H1 (cell line): ENCODE measurements at regions not wholly inside any gene's neighbourhood (a gene's known extent, or its start where the extent isn't known, plus 50 kb on each side); places are given as distances from the start of the nearest gene placed in this dataset.

Experiments
- CTCF ChIA-PET: fragments of 300-600 bp; sonication (Branson Sonifier 250); formaldehyde crosslinking; loops from one replicate; lab custom pipeline; 2021; ENCODE audit not compliant: partially characterized antibody; lab: Charles Lee
- POLR2A ChIA-PET: fragments of 300-600 bp; sonication (Branson Sonifier 250); formaldehyde crosslinking; loops from one replicate; lab custom pipeline; 2021; ENCODE audit warnings: inconsistent platforms; ENCODE audit not compliant: partially characterized antibody; lab: Charles Lee
- DNase-seq, 2 experiments: peaks; one replicate each; pipeline versions ENCODE4 v3.0.0 to v3.0.0-alpha.2; 2010 to 2022; ENCODE audit warnings: low spot score in 2 of 2, low read depth in 1 of 2, mixed read lengths in 1 of 2
- FAIRE-seq: peaks from 2 replicates; lab custom pipeline; 2011; peaks lifted over from hg19 to GRCh38; lab: Jason Lieb, UNC
- H2AFZ ChIP-seq: 2 replicates; pipeline ENCODE4 v1.8.1; 2012; ENCODE audit warnings: low read length, inconsistent platforms
- H2AK5ac ChIP-seq: 2 replicates; pipeline ENCODE4 v1.6.1; 2013; ENCODE audit warnings: low read depth, low read length
- H2BK120ac ChIP-seq: replicated peaks from 2 replicates; pipeline ENCODE3; 2013; ENCODE audit warnings: low read depth, low read length, inconsistent platforms
- H2BK12ac ChIP-seq: 2 replicates; pipeline ENCODE4 v1.6.1; 2013; ENCODE audit warnings: low read depth, low read length
- H2BK15ac ChIP-seq: 2 replicates; pipeline ENCODE4 v1.6.1; 2013; ENCODE audit warnings: low read length
- H2BK20ac ChIP-seq: 2 replicates; pipeline ENCODE4 v1.6.1; 2013; ENCODE audit warnings: low read length
- H2BK5ac ChIP-seq: 2 replicates; pipeline ENCODE4 v1.6.1; 2013; ENCODE audit warnings: low read depth, low read length
- H3K14ac ChIP-seq: 2 replicates; pipeline ENCODE4 v1.6.1; 2013; ENCODE audit warnings: inconsistent platforms; ENCODE audit not compliant: insufficient read length
- H3K18ac ChIP-seq: 2 replicates; pipeline ENCODE4 v1.6.1; 2013; ENCODE audit warnings: low read length; ENCODE audit errors: extremely low read depth
- H3K23ac ChIP-seq: 2 replicates; pipeline ENCODE4 v1.6.1; 2013; ENCODE audit warnings: inconsistent platforms; ENCODE audit not compliant: insufficient read length
- H3K23me2 ChIP-seq: 2 replicates; pipeline ENCODE4 v1.6.1; 2013; ENCODE audit warnings: low read depth, low read length
- H3K27ac ChIP-seq: 2 replicates; pipeline ENCODE4 v1.6.1; 2011; ENCODE audit warnings: low read depth, low read length, inconsistent platforms
- H3K27me3 ChIP-seq, 4 experiments: replicated peaks in 1 of 4; 1 replicate in 1 of 4; 2 replicates in 3 of 4; pipeline versions ENCODE4 v1.6.1 to v1.8.1; 2011 to 2013; ENCODE audit warnings: low read length in 3 of 4, mild to moderate bottlenecking in 3 of 4, inconsistent platforms in 2 of 4, mixed read lengths in 2 of 4, moderate library complexity in 1 of 4; ENCODE audit not compliant: control insufficient read depth in 3 of 4, insufficient read depth in 3 of 4; ENCODE audit errors: extremely low read depth in 1 of 4
- H3K36me3 ChIP-seq, 4 experiments: 2 replicates each; pipeline versions ENCODE4 v1.6.1 to v1.8.1; 2011 to 2013; ENCODE audit warnings: mild to moderate bottlenecking in 4 of 4, low read length in 3 of 4, moderate library complexity in 2 of 4, control low read depth in 1 of 4, inconsistent platforms in 1 of 4; ENCODE audit not compliant: insufficient read depth in 4 of 4, control insufficient read depth in 2 of 4
- H3K4ac ChIP-seq: replicated peaks from 2 replicates; pipeline ENCODE3; 2013; ENCODE audit warnings: low read length, low read depth, mixed read lengths, inconsistent platforms; ENCODE audit not compliant: insufficient read length
- H3K4me1 ChIP-seq, 4 experiments: replicated peaks in 1 of 4; 1 replicate in 1 of 4; 2 replicates in 3 of 4; pipeline versions ENCODE4 v1.6.1 to v1.8.1; 2011 to 2013; ENCODE audit warnings: low read length in 3 of 4, inconsistent platforms in 2 of 4, mixed read lengths in 1 of 4; ENCODE audit not compliant: insufficient read depth in 4 of 4, control insufficient read depth in 3 of 4
- H3K4me2 ChIP-seq, 2 experiments: 2 replicates each; pipeline versions ENCODE4 v1.6.1 to v1.8.1; 2011 to 2013; ENCODE audit warnings: low read depth in 2 of 2, low read length in 2 of 2, control low read depth in 1 of 2, inconsistent platforms in 1 of 2, mild to moderate bottlenecking in 1 of 2; ENCODE audit not compliant: insufficient read depth in 1 of 2
- H3K4me3 ChIP-seq, 4 experiments: fragments of 200-600, 300-600 bp in 1 of 4; sonication (generic), shearing (Covaris generic), sonication (Bioruptor Twin) in 1 of 4; 2 replicates each; pipeline versions ENCODE4 v1.5.1 to v1.8.1; 2011 to 2016; ENCODE audit warnings: low read length in 4 of 4, low read depth in 3 of 4, control low read depth in 2 of 4, inconsistent platforms in 2 of 4, mild to moderate bottlenecking in 2 of 4, mixed read lengths in 1 of 4, moderate library complexity in 1 of 4; ENCODE audit not compliant: insufficient read depth in 2 of 4; ENCODE audit errors: extremely low read depth in 1 of 4
- H3K56ac ChIP-seq: replicated peaks from 2 replicates; pipeline ENCODE3; 2013; ENCODE audit warnings: low read depth, mild to moderate bottlenecking, mixed read lengths, low read length, inconsistent platforms; ENCODE audit not compliant: insufficient read length
- H3K79me1 ChIP-seq: 2 replicates; pipeline ENCODE4 v1.6.1; 2013; ENCODE audit warnings: low read depth, low read length, control low read depth
- H3K79me2 ChIP-seq, 2 experiments: 2 replicates each; pipeline versions ENCODE4 v1.6.1 to v1.8.1; 2012 to 2013; ENCODE audit warnings: low read length in 2 of 2, mild to moderate bottlenecking in 2 of 2, inconsistent platforms in 1 of 2; ENCODE audit not compliant: insufficient read depth in 2 of 2, control insufficient read depth in 1 of 2
- H3K9ac ChIP-seq, 4 experiments: replicated peaks in 1 of 4; 1 replicate in 1 of 4; 2 replicates in 3 of 4; pipeline versions ENCODE4 v1.6.1 to v1.8.1; 2011 to 2013; ENCODE audit warnings: low read depth in 3 of 4, low read length in 3 of 4, control low read depth in 2 of 4, mild to moderate bottlenecking in 2 of 4, moderate library complexity in 2 of 4, inconsistent platforms in 1 of 4; ENCODE audit errors: extremely low read depth in 1 of 4
- H3K9me3 ChIP-seq, 2 experiments: 2 replicates each; pipeline versions ENCODE4 v1.6.1 to v1.8.1; 2012 to 2013; ENCODE audit warnings: mild to moderate bottlenecking in 2 of 2, moderate library complexity in 2 of 2, control low read depth in 1 of 2, inconsistent platforms in 1 of 2, low read depth in 1 of 2, low read length in 1 of 2, mixed read lengths in 1 of 2; ENCODE audit not compliant: insufficient read depth in 2 of 2
- H4K20me1 ChIP-seq, 2 experiments: replicated peaks in 1 of 2; 2 replicates each; pipeline versions ENCODE3 to v1.8.1; 2011 to 2013; ENCODE audit warnings: inconsistent platforms in 2 of 2, low read length in 2 of 2, mild to moderate bottlenecking in 1 of 2; ENCODE audit not compliant: insufficient read depth in 2 of 2, control insufficient read depth in 1 of 2
- H4K5ac ChIP-seq: 2 replicates; pipeline ENCODE4 v1.6.1; 2013; ENCODE audit warnings: low read length, low read depth, mixed read lengths, inconsistent platforms; ENCODE audit not compliant: insufficient read length
- H4K8ac ChIP-seq: 2 replicates; pipeline ENCODE4 v1.8.0; 2013; ENCODE audit warnings: mild to moderate bottlenecking, moderate library complexity, low read length, inconsistent platforms; ENCODE audit not compliant: insufficient read depth; ENCODE audit errors: extremely low read depth
- H4K91ac ChIP-seq: replicated peaks from 2 replicates; pipeline ENCODE3; 2013; ENCODE audit warnings: low read length, mixed read lengths, inconsistent platforms; ENCODE audit not compliant: insufficient read length
- ASH2L ChIP-seq: fragments of 200-600, 300-600 bp; sonication (generic); IDR thresholded peaks from one replicate; pipeline ENCODE4 v1.7.1; 2017; ENCODE audit warnings: low read length
- BRCA1 ChIP-seq: IDR thresholded peaks from 2 replicates; pipeline ENCODE4 v1.6.1; 2012; ENCODE audit warnings: low read depth, low read length, improper control_type of control experiment
- CHD1 ChIP-seq: IDR thresholded peaks from 2 replicates; pipeline ENCODE4 v1.6.1; 2012; ENCODE audit warnings: low read depth, low read length, improper control_type of control experiment
- CREB1 ChIP-seq: IDR thresholded peaks from 2 replicates; pipeline ENCODE4 v1.6.1; 2012; ENCODE audit warnings: inconsistent platforms
- CTBP2 ChIP-seq: IDR thresholded peaks from 2 replicates; pipeline ENCODE4 v1.7.0; 2011; ENCODE audit warnings: borderline replicate concordance, mild to moderate bottlenecking, moderate library complexity, mixed read lengths, low read length; ENCODE audit not compliant: insufficient read depth, insufficient read length
- FOSL1 ChIP-seq: IDR thresholded peaks from 2 replicates; pipeline ENCODE4 v1.6.1; 2011; ENCODE audit warnings: mild to moderate bottlenecking, low read depth, low read length, moderate library complexity; ENCODE audit not compliant: insufficient read depth
- GTF2F1 ChIP-seq: IDR thresholded peaks from 2 replicates; pipeline ENCODE4 v1.6.1; 2012; ENCODE audit warnings: low read depth, low read length, improper control_type of control experiment, borderline replicate concordance
- KDM1A ChIP-seq: fragments of 200-600, 300-600 bp; sonication (generic); IDR thresholded peaks from 2 replicates; pipeline ENCODE4 v1.7.1; 2016; ENCODE audit warnings: mild to moderate bottlenecking, low read length, borderline replicate concordance
- KDM4A ChIP-seq: IDR thresholded peaks from one replicate; pipeline ENCODE4 v1.7.1; 2012; ENCODE audit warnings: low read depth, mild to moderate bottlenecking, moderate library complexity, low read length, inconsistent platforms; ENCODE audit not compliant: severe bottlenecking
- RAD21 ChIP-seq, 2 experiments: IDR thresholded peaks in 1 of 2; conservative IDR thresholded peaks in 1 of 2; 2 replicates each; pipeline ENCODE4 v1.6.1; 2011; ENCODE audit warnings: low read depth in 2 of 2, low read length in 2 of 2, improper control_type of control experiment in 1 of 2, inconsistent platforms in 1 of 2, mild to moderate bottlenecking in 1 of 2, moderate library complexity in 1 of 2
- RXRA ChIP-seq: IDR thresholded peaks from 2 replicates; pipeline ENCODE4 v1.6.1; 2011; ENCODE audit warnings: low read depth, mild to moderate bottlenecking, low read length, moderate library complexity; ENCODE audit not compliant: insufficient read depth
- SIRT6 ChIP-seq: IDR thresholded peaks from one replicate; pipeline ENCODE4 v1.7.1; 2012; ENCODE audit warnings: low read length, inconsistent platforms
- TBP ChIP-seq: IDR thresholded peaks from 2 replicates; pipeline ENCODE4 v1.6.1; 2011; ENCODE audit warnings: low read depth, low read length, improper control_type of control experiment
- WGBS, 2 experiments: shearing (Covaris generic) in 1 of 2; methylation state at CpG; one replicate each; pipeline versions ENCODE4 v1.1.6 to v1.1.7; 2013 to 2015; ENCODE audit warnings: low lambda C conversion rate in 2 of 2, mixed read lengths in 2 of 2, inconsistent platforms in 1 of 2, low coverage in 1 of 2, missing lambda C conversion rate in 1 of 2; ENCODE audit not compliant: insufficient replicate concordance in 2 of 2, insufficient coverage in 1 of 2, insufficient read length in 1 of 2; ENCODE audit errors: extremely low coverage in 1 of 2, missing lambda C conversion rate in 1 of 2; 5-methylcytosine and 5-hydroxymethylcytosine counted together
- TF ChIP-seq, protein P1 (sequence below): IDR thresholded peaks from 2 replicates; pipeline ENCODE4 v1.6.1; 2011; ENCODE audit warnings: low read length, improper control_type of control experiment

DNA sequence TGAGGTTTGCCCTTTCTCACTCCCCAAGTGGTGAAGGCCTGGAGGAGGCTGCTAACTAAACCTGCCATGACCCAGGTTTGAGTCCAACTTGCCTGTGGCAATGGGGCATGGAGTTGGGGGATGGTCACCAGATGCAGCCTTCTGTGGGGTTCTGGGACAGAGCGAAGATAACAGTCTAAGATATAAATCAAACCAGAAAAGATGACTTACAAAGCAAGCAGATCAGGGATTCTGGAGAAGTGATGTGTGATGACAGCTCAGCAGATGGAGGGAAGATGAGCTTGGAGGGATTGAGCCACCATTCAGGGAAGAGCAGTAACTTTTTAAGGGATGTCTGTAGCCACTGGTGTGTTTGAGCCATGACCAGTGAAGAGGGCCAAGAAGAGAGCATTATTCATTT, 63.6 kb downstream of the MTNR1B start:
- H3K4me1 ChIP-seq, result peaks cover 0 to 1% (median 0%) of the 10 kb centered on the region in 4 experiments; a peak in 2 of 7 replicates
- H2BK15ac ChIP-seq, result no peak overlapping the region
- no peak overlapping the region for H2BK120ac ChIP-seq
- peaks cover 0 to 1% (median 0%) of the 10 kb centered on the region in 4 experiments; a peak in 3 of 7 replicates for H3K27me3 ChIP-seq
- H3K79me1 ChIP-seq, result no peaks in the 10 kb centered on the region
- no peak overlapping the region for H4K8ac ChIP-seq
- no peak overlapping the region for H3K56ac ChIP-seq
- no peak overlapping the region for H3K4me3 ChIP-seq
- no peaks in the 10 kb centered on the region for H3K23me2 ChIP-seq
- H3K79me2 ChIP-seq, result no peaks in the 10 kb centered on the region
- FAIRE-seq (no peak), DNase-seq (no peak)
- no peak overlapping the region for H2BK12ac ChIP-seq
- no peak overlapping the region for H4K5ac ChIP-seq
- no peaks in the 10 kb centered on the region for H4K20me1 ChIP-seq
- H3K23ac ChIP-seq, result no peak overlapping the region
- H2AFZ ChIP-seq, result no peak overlapping the region
- no peak overlapping the region for H4K91ac ChIP-seq
- WGBS, 2 experiments, result 93% methylated on average over 1 of the region's 1 CpG; no CpG with 5 or more reads in 1 of the 2 experiments
- no peak overlapping the region for H3K4ac ChIP-seq
- no peak overlapping the region for H3K14ac ChIP-seq
- POLR2A ChIA-PET, result no interaction called here
- no peak overlapping the region for H3K27ac ChIP-seq
- no peak overlapping the region for H3K4me2 ChIP-seq
- no peak overlapping the region for H2BK5ac ChIP-seq
- H3K9ac ChIP-seq, result no peak overlapping the region
- H3K18ac ChIP-seq, result no peak overlapping the region
- H3K9me3 ChIP-seq, result no peaks in the 10 kb centered on the region
- CTCF ChIA-PET, result interaction anchor here (1.5 to 2.3 kb wide), 3 partner anchors 32 to 91 kb away, joined by 5 to 6 read pairs (median 6); no protein-coding TSS in a partner anchor
- no peak overlapping the region for H2BK20ac ChIP-seq
- H2AK5ac ChIP-seq, result no peak overlapping the region
- H3K36me3 ChIP-seq, result no peaks in the 10 kb centered on the region
- no peak for TF ChIP-seq ASH2L
- TF ChIP-seq RAD21 (IDR thresholded peaks at IDR 0.05 in 1 of 2, conservative IDR thresholded peaks at IDR 0.05 in 1 of 2; ENCODE audit: low read depth in 2 of 2, low read length in 2 of 2), result no peak
- TF ChIP-seq CREB1, result no peak
- no peak for TF ChIP-seq TBP
- no peak for TF ChIP-seq BRCA1
- no peak for TF ChIP-seq SIRT6
- no peak for TF ChIP-seq CTBP2
- TF ChIP-seq CHD1, result no peak
- TF ChIP-seq KDM4A, result no peak
- no peak for TF ChIP-seq GTF2F1
- no peak for TF ChIP-seq FOSL1
- TF ChIP-seq KDM1A, result no peak
- TF ChIP-seq, protein P1, sequence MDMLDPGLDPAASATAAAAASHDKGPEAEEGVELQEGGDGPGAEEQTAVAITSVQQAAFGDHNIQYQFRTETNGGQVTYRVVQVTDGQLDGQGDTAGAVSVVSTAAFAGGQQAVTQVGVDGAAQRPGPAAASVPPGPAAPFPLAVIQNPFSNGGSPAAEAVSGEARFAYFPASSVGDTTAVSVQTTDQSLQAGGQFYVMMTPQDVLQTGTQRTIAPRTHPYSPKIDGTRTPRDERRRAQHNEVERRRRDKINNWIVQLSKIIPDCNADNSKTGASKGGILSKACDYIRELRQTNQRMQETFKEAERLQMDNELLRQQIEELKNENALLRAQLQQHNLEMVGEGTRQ, result no peak
- TF ChIP-seq RXRA, result no peak
